ENCODE measurements at regions not wholly inside any gene's neighbourhood (a gene's known extent, or its start where the extent isn't known, plus 50 kb on each side); places are given as distances from the start of the nearest gene placed in this dataset.

DNA sequence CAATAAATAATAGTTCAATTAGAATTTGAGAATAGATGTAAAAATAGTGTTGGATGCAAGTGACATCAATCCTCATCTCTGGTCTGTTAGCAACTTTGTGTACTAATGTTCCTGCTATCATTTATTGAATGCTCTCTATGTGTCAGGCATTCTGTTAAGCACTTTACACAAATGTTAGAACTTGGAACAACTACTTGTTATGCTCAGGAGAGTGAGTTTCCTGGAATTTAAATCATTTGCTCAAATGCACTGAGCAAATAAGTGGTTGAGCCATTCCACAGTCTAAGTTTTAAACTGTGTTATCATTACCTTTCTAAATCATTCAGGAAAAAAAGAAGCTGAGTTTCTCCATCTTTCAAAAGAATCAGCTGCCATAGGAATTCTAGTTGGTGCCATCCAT lies 1327.3 kb upstream of the GOT2 start:
- no peak overlapping the region for H3K4me3 ChIP-seq
- in situ Hi-C loops (cut with MboI) (no loop called here), intact Hi-C loops (cut with micrococcal nuclease; ENCODE audit: unreplicated experiment) (no loop called here)
- no peaks in the 10 kb centered on the region for H3K36me3 ChIP-seq (ENCODE audit: control insufficient read depth in 2 of 2, insufficient read depth in 2 of 2, low read length in 1 of 2)
- FAIRE-seq = no peak
- DNase-seq (ENCODE audit: low read depth, low spot score) = no peak
- no TSS peak for BruUV-seq (replicated peaks)
- ChIA-PET POLR2A (no interaction called here), SMC1A (ENCODE audit: uncharacterized antibody, unreplicated experiment) (no interaction called here), CTCF (no interaction called here), RAD21 (ENCODE audit: unreplicated experiment) (no interaction called here)
- no peak for ATAC-seq
- H3K9me3 ChIP-seq (replicated peaks; ENCODE audit: control insufficient read depth, insufficient read depth, low read length) = no peaks in the 10 kb centered on the region
- no peak overlapping the region for H3K9ac ChIP-seq (ENCODE audit: control insufficient read depth, insufficient read depth, low read length)
- H3K27ac ChIP-seq (ENCODE audit: control insufficient read depth, insufficient read depth) = no peak overlapping the region
- H3K27me3 ChIP-seq (replicated peaks in 1 of 2; ENCODE audit: control insufficient read depth in 2 of 2, insufficient read depth in 2 of 2, low read length in 1 of 2) = no peaks in the 10 kb centered on the region
- TF ChIP-seq POLR2AphosphoS5 (IDR thresholded peaks at IDR 0.05; ENCODE audit: low read length) = no peak
- no peak for TF ChIP-seq RUNX3 (IDR thresholded peaks at IDR 0.05; ENCODE audit: low read length)
- TF ChIP-seq, protein P1, sequence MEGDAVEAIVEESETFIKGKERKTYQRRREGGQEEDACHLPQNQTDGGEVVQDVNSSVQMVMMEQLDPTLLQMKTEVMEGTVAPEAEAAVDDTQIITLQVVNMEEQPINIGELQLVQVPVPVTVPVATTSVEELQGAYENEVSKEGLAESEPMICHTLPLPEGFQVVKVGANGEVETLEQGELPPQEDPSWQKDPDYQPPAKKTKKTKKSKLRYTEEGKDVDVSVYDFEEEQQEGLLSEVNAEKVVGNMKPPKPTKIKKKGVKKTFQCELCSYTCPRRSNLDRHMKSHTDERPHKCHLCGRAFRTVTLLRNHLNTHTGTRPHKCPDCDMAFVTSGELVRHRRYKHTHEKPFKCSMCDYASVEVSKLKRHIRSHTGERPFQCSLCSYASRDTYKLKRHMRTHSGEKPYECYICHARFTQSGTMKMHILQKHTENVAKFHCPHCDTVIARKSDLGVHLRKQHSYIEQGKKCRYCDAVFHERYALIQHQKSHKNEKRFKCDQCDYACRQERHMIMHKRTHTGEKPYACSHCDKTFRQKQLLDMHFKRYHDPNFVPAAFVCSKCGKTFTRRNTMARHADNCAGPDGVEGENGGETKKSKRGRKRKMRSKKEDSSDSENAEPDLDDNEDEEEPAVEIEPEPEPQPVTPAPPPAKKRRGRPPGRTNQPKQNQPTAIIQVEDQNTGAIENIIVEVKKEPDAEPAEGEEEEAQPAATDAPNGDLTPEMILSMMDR (IDR thresholded peaks at IDR 0.05 in 2 of 3, conservative IDR thresholded peaks at IDR 0.05 in 1 of 3; ENCODE audit: control insufficient read depth in 2 of 3, extremely low read depth in 1 of 3, insufficient read depth in 1 of 3, low read depth in 3 of 3, low read length in 3 of 3) = no peak
- no peak for TF ChIP-seq BACH1 (IDR thresholded peaks at IDR 0.05; ENCODE audit: borderline replicate concordance)
- TF ChIP-seq FOXK2 (IDR thresholded peaks at IDR 0.05) = no peak
- TF ChIP-seq CHD1 (IDR thresholded peaks at IDR 0.05; ENCODE audit: low read depth, low read length) = no peak
- TF ChIP-seq STAT3 (IDR thresholded peaks at IDR 0.05; ENCODE audit: low read depth, low read length) = no peak
- TF ChIP-seq RAD51 (IDR thresholded peaks at IDR 0.05) = no peak
- TF ChIP-seq, protein P2, sequence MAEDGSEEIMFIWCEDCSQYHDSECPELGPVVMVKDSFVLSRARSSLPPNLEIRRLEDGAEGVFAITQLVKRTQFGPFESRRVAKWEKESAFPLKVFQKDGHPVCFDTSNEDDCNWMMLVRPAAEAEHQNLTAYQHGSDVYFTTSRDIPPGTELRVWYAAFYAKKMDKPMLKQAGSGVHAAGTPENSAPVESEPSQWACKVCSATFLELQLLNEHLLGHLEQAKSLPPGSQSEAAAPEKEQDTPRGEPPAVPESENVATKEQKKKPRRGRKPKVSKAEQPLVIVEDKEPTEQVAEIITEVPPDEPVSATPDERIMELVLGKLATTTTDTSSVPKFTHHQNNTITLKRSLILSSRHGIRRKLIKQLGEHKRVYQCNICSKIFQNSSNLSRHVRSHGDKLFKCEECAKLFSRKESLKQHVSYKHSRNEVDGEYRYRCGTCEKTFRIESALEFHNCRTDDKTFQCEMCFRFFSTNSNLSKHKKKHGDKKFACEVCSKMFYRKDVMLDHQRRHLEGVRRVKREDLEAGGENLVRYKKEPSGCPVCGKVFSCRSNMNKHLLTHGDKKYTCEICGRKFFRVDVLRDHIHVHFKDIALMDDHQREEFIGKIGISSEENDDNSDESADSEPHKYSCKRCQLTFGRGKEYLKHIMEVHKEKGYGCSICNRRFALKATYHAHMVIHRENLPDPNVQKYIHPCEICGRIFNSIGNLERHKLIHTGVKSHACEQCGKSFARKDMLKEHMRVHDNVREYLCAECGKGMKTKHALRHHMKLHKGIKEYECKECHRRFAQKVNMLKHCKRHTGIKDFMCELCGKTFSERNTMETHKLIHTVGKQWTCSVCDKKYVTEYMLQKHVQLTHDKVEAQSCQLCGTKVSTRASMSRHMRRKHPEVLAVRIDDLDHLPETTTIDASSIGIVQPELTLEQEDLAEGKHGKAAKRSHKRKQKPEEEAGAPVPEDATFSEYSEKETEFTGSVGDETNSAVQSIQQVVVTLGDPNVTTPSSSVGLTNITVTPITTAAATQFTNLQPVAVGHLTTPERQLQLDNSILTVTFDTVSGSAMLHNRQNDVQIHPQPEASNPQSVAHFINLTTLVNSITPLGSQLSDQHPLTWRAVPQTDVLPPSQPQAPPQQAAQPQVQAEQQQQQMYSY (CRISPR knock-in tag; IDR thresholded peaks at IDR 0.05) = no peak
- no peak for TF ChIP-seq HCFC1 (IDR thresholded peaks at IDR 0.05; ENCODE audit: low read length)
- no peak for TF ChIP-seq TBL1XR1 (IDR thresholded peaks at IDR 0.05; ENCODE audit: low read depth, low read length)
- no peak for TF ChIP-seq RCOR1 (conservative IDR thresholded peaks at IDR 0.05; ENCODE audit: low read depth, low read length)
- TF ChIP-seq ZNF207 (IDR thresholded peaks at IDR 0.05; ENCODE audit: borderline replicate concordance) = no peak
- TF ChIP-seq YY1 (IDR thresholded peaks at IDR 0.05; ENCODE audit: low read depth, low read length) = no peak
- no peak for TF ChIP-seq FOS (IDR thresholded peaks at IDR 0.05; ENCODE audit: borderline replicate concordance, extremely low read depth, insufficient read length)
- no peak for TF ChIP-seq NFYB (IDR thresholded peaks at IDR 0.05; ENCODE audit: insufficient read depth, low read depth, low read length)
- TF ChIP-seq ZBED1 (IDR thresholded peaks at IDR 0.05; ENCODE audit: borderline replicate concordance) = no peak
- no peak for TF ChIP-seq LARP7 (IDR thresholded peaks at IDR 0.05)
- TF ChIP-seq SMC3 (IDR thresholded peaks at IDR 0.05; ENCODE audit: borderline replicate concordance, low read length) = no peak
- TF ChIP-seq BRCA1 (IDR thresholded peaks at IDR 0.05; ENCODE audit: low read depth, low read length) = no peak
- H3K79me2 ChIP-seq (ENCODE audit: control insufficient read depth, insufficient read depth, low read length) = no peaks in the 10 kb centered on the region
- no peaks in the 10 kb centered on the region for H4K20me1 ChIP-seq (ENCODE audit: control insufficient read depth, insufficient read depth)
- H2AFZ ChIP-seq (ENCODE audit: control insufficient read depth, low read depth, low read length) = no peak overlapping the region
- no peaks in the 10 kb centered on the region for H3K4me1 ChIP-seq (ENCODE audit: control insufficient read depth, insufficient read depth, low read length)
- H3K4me2 ChIP-seq (ENCODE audit: control insufficient read depth, insufficient read depth) = no peak overlapping the region
